Ovary (tissue), 7 donors: ENCODE measurements at regions not wholly inside any gene's neighbourhood (a gene's known extent, or its start where the extent isn't known, plus 50 kb on each side); places are given as distances from the start of the nearest gene placed in this dataset.

ENCODE experiments used
- DNase-seq, 5 donors: peaks; one replicate each; pipeline ENCODE4 v3.0.0-alpha.2; 2019 to 2020
- H3K27ac ChIP-seq, 2 donors: fragments of 200-600 bp; one replicate each; pipeline versions ENCODE4 v1.5.1 to v1.8.0; 2019 to 2022
- H3K27me3 ChIP-seq: fragments of 200-600 bp; one replicate; pipeline ENCODE4 v1.8.0; 2022
- H3K36me3 ChIP-seq: fragments of 200-600 bp; sonication (generic); one replicate; pipeline ENCODE4 v1.5.1; 2019
- H3K4me1 ChIP-seq: one replicate; pipeline ENCODE4 v1.8.1; 2013; ENCODE audit warnings: mild to moderate bottlenecking, moderate library complexity; ENCODE audit not compliant: insufficient read depth
- H3K4me3 ChIP-seq: fragments of 200-600 bp; sonication (generic); one replicate; pipeline ENCODE4 v1.5.1; 2017
- H3K9me3 ChIP-seq, 2 donors: fragments of 200-600 bp in 1 of 2; sonication (generic) in 1 of 2; one replicate each; pipeline versions ENCODE4 v1.5.1 to v1.8.1; 2013 to 2019; ENCODE audit warnings: mild to moderate bottlenecking in 1 of 2, moderate library complexity in 1 of 2
- CTCF ChIP-seq, 3 donors: fragments of 450-650 bp in 2 of 3; fragments of 200-600 bp in 1 of 3; IDR thresholded peaks; one replicate each; pipeline versions ENCODE4 v1.5.1 to v1.8.0; 2016 to 2022; ENCODE audit warnings: antibody characterized with exemption in 3 of 3, mild to moderate bottlenecking in 1 of 3
- EP300 ChIP-seq: sonication (generic); formaldehyde crosslinking; IDR thresholded peaks from one replicate; pipeline ENCODE4 v1.6.1; 2017; ENCODE audit warnings: antibody characterized with exemption
- POLR2A ChIP-seq: fragments of 450-650 bp; IDR thresholded peaks from one replicate; pipeline ENCODE4 v1.6.1; 2017; ENCODE audit warnings: antibody characterized with exemption, mild to moderate bottlenecking, moderate library complexity
- WGBS, 3 donors: extraction: QIAGEN DNeasy Blood & Tissue Kit in 1 of 3; methylation state at CpG; one replicate each; pipeline versions ENCODE4 v1.1.5 to v1.1.7; 2013 to 2017; 5-methylcytosine and 5-hydroxymethylcytosine counted together
- intact Hi-C, 4 donors: fragments of 100-400 bp; cut with DNase I; formaldehyde crosslinking; loops; one replicate each; pipeline versions ENCODE4 v1.11.0 to v1.15.1; 2022 to 2023
- donor health status: DM: no; HTN: no; CAD: no; lungs with moderate emphysema.
- donor health status: DM: no; HTN: no; CAD: no.
- donor health status: Bipolar disorder and iron deficiency.
- donor health status: DM: no; HTN: no; CAD: no.
- donor health status: DM: yes; HTN: yes; CAD: no.

- no peak overlapping the region for H3K27ac ChIP-seq
- no peaks in the 10 kb centered on the region for H3K4me1 ChIP-seq
- intact Hi-C loops: no loop called here
- H3K36me3 ChIP-seq: no peaks in the 10 kb centered on the region
- TF ChIP-seq POLR2A: no peak
- no peak for TF ChIP-seq EP300
- TF ChIP-seq CTCF (IDR thresholded peaks at IDR 0.05): no peak
- no peak for DNase-seq
- H3K4me3 ChIP-seq: no peak overlapping the region
- H3K27me3 ChIP-seq: no peaks in the 10 kb centered on the region
- 72 to 81% (median 76%) methylated on average over 3 of the region's 3 CpGs for WGBS, 3 donors
- H3K9me3 ChIP-seq: no peaks in the 10 kb centered on the region
Measured at GRCh38 chr4:181431661-181432060, 811.5 kb upstream of the TENM3 start.

- intact Hi-C loops: no loop called here
- H3K4me3 ChIP-seq: no peak overlapping the region
- no peak for DNase-seq
Measured at GRCh38 chr4:181432335-181432734, 810.9 kb upstream of the TENM3 start.

GRCh38 chr4:181437895-181438294 lies 805.3 kb upstream of the TENM3 start:
- Histone ChIP-seq H3K27ac (no peak overlapping the region), H3K4me1 (no peaks in the 10 kb centered on the region), H3K4me3 (no peak overlapping the region), H3K36me3 (no peaks in the 10 kb centered on the region), H3K27me3 (no peaks in the 10 kb centered on the region), H3K9me3 (no peaks in the 10 kb centered on the region)
- TF ChIP-seq POLR2A: no peak
- TF ChIP-seq EP300: no peak
- no peak for TF ChIP-seq CTCF (IDR thresholded peaks at IDR 0.05)
- intact Hi-C loops: no loop called here
- 84 to 88% (median 85%) methylated on average over 7 of the region's 7 CpGs for WGBS, 3 donors
- no peak for DNase-seq

More at GRCh38 chr4:181432335-181432734, 810.9 kb upstream of the TENM3 start:
- no peak overlapping the region for H3K27ac ChIP-seq
- TF ChIP-seq EP300: no peak
- TF ChIP-seq CTCF (IDR thresholded peaks at IDR 0.05): no peak
- TF ChIP-seq POLR2A: no peak
- no peaks in the 10 kb centered on the region for H3K9me3 ChIP-seq
- 62 to 74% (median 66%) methylated on average over 6 of the region's 6 CpGs for WGBS, 3 donors
- H3K27me3 ChIP-seq: no peaks in the 10 kb centered on the region
- H3K36me3 ChIP-seq: no peaks in the 10 kb centered on the region
- no peaks in the 10 kb centered on the region for H3K4me1 ChIP-seq

- intact Hi-C loops: no loop called here
- no peak for DNase-seq
- 32 to 41% (median 34%) methylated on average over 5 of the region's 5 CpGs for WGBS, 3 donors
- no peak overlapping the region for H3K4me3 ChIP-seq
- TF ChIP-seq EP300 (no peak), CTCF (IDR thresholded peaks at IDR 0.05) (no peak), POLR2A (no peak)
- H3K27ac ChIP-seq: no peak overlapping the region
- no peaks in the 10 kb centered on the region for H3K9me3 ChIP-seq
- H3K36me3 ChIP-seq: no peaks in the 10 kb centered on the region
- no peaks in the 10 kb centered on the region for H3K4me1 ChIP-seq
- H3K27me3 ChIP-seq: no peaks in the 10 kb centered on the region
Measured at GRCh38 chr4:181438641-181439040, 804.6 kb upstream of the TENM3 start.

GRCh38 chr4:181443021-181443420 lies 800.2 kb upstream of the TENM3 start:
- Histone ChIP-seq H3K4me1 (no peaks in the 10 kb centered on the region), H3K27ac (no peak overlapping the region), H3K9me3 (no peaks in the 10 kb centered on the region), H3K4me3 (no peak overlapping the region), H3K27me3 (no peaks in the 10 kb centered on the region), H3K36me3 (no peaks in the 10 kb centered on the region)
- no peak for DNase-seq
- WGBS, 3 donors: 32 to 40% (median 37%) methylated on average over 6 of the region's 6 CpGs
- TF ChIP-seq EP300: no peak
- no peak for TF ChIP-seq POLR2A
- no peak for TF ChIP-seq CTCF (IDR thresholded peaks at IDR 0.05)
- intact Hi-C loops: no loop called here
